HG02642 (cell line): ENCODE measurements at regions not wholly inside any gene's neighbourhood (a gene's known extent, or its start where the extent isn't known, plus 50 kb on each side); places are given as distances from the start of the nearest gene placed in this dataset.
A peak's percentile ranks its signal among the peaks of the same experiment; 100 is the strongest.

ENCODE experiments used
- ATAC-seq: cut with Tn5 transposase; IDR thresholded peaks from one replicate; pipeline ENCODE4 v1.9.1; 2021; ENCODE audit warnings: mild to moderate bottlenecking; ENCODE audit not compliant: unreplicated experiment, poor library complexity

DNA sequence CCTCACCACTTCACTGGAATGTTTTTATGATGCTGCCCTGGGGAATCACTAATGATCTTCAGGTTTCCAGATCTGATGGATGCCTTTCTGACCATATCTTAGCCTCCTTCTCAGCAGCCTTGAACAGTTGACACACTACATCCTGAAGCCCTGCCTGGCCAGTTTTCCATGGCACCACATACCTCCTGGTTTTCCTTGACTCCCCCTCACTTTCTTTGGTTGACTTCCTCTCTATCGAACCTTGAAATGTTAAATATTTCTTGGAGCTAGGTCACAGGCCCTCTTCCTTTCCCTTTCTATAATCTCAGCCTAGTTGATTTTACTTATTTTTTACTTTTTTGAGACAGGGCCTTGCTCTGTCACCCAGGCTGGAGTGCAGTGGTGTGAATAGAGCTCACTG, 108.8 kb upstream of the CDK1 start:
- no peak for ATAC-seq

DNA sequence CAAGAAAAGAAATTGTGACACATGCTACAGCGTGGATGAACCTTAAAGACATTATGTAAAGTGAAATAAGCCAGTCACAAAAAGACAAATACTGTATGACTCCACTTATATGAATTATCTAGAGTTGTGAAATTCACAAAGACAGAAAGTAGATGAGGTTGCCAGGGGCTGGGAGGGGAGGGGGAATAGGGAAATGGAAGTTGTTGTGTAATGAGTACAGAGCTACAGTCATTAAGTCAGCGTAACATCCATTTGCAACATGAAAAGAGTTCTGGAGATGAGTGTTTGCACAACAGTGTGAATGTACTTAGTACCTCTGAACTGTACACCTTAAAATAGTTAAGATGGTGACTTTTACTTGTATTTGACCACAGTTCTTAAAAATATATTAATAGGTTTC, 112.1 kb upstream of the CDK1 start:
- no peak for ATAC-seq

DNA sequence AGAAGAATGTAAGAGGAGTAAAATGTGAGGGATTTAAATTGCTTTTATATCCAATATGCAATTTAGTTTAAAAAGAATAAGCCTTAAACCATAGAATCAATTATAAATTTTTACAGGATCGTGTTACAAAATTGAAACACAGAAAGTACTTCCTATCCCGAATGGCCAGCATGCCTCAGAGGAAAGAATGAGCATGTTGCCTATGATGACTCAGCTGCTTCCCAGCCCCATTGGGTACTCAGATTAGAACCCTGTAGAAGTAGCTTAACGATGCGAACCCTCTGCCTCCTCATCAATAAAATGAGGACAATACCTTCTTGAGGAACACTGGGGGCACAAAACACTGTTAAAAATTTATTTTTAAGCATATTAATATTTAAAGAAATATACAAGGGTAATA, 113.4 kb upstream of the CDK1 start:
- no peak for ATAC-seq

DNA sequence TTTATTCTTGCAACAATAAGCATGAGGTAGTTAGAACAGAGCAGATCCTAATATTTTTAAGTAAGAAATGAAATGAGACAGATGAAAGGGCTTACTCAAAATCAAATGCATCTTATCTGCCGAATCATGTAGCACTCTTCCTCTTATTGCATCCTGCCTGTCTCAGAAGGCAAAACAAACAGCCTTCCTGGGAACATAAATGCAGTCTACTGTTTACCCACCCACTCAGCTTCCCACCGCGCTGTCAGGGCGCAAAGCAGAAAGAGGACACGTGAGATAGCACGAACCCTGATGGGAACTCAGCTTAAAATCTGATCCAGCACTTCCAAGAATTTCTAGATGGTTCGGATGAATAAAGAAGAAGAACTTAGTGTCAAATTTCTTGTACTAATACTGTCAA, 114.4 kb upstream of the CDK1 start:
- no peak for ATAC-seq

DNA sequence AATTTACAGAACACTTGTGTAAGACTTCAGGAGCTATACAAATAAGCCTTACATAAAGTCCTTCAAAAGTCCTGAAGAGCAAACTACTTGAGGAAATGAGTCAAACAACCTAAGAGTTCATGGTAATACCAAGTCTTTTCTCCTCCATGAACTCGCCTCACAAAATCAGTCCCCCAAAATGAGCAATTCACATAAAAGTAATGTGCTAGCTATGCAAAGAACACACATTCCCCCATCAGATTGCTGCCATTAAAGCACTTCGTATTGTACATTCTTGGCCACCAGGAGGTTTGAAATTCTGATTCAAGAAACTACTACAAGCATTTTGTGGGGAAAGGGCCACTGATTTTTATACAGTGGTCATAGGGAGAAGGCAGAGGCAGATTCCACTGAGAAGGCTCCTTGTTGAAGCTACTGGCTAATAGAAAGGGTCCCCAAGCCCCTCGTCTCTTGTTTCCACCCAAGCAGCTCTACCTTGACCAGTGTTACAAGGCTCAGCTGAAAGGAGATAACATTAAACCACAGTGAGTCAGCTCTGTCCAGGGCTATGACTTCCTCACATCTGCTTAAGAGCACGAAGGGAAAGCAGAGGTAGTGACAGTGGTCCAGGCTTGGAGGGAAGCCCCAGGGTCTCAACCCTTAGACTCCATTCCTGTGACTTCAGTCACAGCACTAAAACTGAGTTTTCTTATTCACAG, 115.2 kb upstream of the CDK1 start:
- no peak for ATAC-seq

DNA sequence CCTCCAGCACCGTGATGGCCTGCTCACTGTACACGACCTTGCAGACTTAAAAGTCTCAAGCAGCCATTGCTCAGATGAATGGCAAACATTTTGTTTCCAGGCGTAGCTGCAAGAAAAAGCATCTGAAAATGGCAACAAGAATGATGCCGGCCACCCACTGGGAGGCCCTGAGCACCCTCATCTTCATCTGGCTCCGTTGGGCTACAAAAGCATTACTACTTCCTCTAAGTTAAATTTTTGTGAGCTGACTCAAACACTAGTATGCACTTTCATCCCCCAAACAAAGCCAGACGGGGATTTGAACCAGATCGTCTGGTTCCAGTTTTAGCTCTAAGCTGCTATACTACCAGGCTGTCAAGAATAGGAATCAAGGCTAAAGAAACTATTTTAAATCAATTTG, 116.6 kb upstream of the CDK1 start:
- ATAC-seq = no peak

DNA sequence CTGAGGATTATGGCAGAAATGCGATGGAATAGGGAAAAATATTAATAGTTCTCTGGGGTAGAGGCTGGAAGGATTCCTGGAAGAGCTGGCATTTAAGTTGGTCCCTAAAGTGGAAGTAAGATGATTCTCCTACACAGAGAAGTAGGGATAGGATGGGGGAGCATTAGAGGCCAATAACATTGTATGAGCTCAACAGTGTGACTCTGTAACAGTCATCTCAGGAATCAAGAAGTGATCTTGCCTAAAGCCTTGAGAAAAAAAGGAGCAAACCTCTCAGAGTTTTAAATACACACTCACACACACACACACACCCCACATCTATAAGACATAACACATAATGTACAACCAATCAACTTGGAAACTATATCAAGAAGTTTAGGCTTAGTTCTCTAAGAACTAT, 117.7 kb upstream of the CDK1 start:
- no peak for ATAC-seq

DNA sequence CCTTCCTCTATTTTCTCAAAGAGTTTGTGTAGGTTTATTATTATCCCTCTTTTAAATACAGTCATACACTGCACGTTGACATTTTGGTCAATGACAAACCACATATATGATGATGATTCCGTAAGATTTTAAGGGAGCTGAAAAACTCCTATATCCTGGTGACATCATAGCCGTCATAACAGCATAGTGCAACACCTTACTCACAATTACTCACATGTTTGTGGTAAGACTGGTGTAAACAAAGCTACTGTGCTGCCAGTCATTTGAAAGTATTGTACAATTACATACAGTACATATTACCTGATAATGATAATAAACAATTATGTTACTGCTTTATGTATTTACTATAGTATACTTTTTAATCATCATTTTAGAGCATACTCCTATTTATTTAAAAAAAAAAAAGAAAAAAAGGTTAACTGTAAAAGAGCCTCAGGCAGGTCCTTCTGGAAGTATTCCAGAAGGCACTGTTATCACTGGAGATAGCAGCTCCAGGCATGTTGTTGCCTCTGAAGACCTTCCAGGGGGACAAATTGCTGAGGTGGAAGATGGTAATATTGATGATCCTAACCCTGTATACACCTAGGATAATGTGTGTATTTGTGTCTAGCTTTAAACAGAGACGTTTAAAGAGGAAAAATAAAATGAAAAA, 123.3 kb upstream of the CDK1 start:
- ATAC-seq = no peak

DNA sequence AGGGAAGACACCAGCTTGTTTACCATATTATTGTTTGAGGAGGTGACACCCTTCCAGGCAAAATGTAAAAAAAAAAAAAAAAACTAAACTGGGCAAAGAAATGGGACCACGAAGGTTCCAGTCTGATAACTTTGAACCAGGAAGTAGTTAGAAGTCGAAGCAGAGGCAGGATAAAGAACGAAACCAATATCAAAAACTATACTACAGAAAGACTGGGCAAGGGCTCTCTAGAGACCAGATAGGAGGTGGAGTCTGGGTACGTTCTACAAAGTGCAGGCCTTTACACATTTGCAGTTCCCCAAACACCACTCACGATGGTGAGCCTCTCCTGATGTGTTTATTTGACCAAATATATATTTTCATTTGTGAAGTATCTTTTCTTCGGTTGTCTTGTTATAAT, 125.7 kb upstream of the CDK1 start:
- ATAC-seq = peak; percentile 93

DNA sequence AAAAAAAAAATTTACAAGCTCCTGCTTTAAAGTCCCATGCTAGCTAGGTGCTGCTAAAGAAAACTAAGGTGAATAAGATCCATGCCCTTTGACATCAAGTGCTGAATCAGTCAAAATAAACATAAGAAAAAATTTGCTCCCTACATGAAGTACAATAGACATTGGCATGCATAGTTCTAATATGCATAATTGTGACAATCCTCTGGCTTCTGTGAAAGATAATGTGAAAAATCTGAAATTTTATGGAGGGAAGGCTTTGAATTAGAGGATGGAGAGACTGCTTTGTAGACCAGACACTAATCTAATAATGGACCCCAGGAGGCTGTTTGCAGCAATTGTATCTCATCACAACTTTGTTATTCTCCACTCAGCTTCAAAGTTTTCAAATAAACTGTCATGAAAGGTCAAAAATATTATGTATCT, 127.9 kb upstream of the CDK1 start:
- ATAC-seq = no peak

DNA sequence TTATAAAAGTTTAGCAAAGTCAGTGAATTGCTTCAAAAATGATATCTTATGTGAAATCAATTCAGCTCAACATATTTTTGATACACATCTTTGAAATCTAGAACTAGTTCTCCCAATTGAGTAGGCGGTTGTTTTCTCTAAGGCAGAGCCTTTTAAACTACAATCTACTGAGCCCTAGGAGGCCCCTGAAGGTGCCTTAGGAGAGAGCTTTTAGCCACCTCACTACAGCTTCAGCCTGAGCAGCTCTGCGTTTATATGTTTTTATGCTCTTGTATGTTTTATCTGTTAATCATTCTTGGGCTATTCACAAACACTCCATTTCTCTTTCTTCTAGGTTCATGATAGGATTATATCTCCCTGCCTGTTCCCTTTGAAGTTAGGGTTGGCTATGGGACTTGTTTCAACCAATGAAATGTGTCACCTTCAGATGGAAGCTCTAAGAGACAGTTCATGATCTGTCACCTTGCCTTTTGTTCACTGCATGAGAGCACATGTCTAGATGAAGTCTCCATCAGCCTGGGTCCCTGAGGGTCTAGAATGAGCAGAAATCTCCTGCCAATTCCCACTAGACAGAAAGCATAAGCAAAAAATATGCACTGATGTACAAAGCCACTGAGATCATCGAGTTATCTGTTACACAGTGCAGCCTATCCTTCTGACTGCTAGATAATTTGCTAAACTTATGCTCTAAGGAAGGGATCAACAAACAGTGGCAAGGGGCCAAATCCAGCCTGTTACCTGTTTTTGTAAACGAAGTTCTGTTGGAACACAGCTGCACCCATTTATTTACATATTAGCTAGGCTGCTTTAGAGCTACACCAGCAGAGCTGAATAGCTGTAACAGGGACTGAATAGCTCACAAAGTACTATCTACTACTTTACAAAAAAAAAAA, 128.5 kb upstream of the CDK1 start:
- ATAC-seq = no peak

DNA sequence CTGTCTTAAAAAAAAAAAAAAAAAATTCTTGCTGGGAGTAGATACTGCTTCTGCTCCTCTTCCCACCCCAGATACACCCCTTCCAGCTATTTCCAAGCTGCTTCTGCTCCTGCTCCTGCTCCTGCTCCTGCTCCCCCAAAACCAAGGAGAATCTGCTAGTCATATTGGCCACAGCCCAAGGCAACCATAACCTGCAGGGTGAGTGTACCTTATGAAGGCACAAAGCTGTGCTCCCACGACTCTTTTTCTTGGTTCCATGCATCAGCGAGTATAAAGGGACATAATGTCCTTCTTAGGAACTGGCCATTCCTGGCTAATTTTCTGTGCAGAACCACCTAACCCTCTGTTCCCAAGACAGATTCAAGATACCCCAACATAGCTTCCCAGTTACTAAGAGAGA, 129.5 kb upstream of the CDK1 start:
- ATAC-seq = no peak

DNA sequence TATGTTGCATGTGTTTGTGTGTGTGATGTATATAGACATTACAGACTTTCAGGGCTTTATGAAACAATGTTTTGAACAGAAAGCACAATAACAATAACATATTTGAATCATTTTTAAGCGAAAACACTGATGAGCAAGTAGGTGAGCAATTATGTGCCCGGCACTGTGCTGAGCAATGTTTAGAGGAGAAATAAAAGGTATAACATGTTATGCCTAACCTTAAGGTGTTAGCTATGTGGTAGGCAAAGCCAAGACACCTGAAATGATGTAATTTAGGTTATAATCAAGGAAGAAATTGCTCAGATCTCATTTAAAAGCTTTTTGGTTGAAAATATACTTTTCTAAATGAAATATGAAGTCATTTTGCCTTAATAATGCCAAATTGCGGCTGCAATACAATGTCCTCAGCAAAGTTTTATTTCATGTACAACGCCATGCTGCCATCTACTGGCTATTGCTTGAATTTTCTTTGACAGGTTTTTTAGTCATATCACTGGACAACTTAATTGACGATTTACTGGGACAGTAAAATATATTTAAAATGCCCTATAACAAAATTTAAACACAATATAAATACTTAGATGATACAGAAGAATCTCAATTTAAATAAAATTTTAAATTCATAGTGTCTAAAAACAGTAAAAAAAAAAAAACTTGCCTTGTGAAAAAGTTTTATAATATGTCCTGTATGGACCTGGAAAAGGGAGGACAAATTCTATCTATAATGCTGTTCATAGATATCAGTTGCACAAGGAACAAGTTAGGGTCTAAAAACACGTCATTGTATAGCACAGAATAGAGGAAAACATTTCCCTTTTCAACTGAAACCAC, 131.1 kb upstream of the CDK1 start:
- peak; percentile 55 for ATAC-seq

DNA sequence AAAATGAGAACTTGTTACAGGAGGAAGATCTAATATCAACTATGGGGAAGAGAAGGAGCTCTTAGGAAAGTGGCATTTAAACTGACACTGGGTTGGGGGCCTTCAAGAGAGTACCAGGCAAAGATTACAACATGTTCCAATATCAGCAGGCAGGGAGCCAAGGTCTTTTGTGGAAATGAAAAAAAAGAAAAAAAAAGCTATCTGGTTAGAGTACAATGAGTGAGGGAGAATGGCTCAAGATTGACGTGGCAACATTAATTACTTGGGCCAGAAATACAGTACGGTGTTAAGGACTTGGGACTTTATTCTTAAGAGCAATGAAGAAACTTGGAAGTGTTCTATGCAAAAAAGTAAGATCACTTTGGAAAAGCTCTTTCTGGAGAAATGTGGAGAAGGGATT, 132.3 kb upstream of the CDK1 start:
- ATAC-seq = no peak

DNA sequence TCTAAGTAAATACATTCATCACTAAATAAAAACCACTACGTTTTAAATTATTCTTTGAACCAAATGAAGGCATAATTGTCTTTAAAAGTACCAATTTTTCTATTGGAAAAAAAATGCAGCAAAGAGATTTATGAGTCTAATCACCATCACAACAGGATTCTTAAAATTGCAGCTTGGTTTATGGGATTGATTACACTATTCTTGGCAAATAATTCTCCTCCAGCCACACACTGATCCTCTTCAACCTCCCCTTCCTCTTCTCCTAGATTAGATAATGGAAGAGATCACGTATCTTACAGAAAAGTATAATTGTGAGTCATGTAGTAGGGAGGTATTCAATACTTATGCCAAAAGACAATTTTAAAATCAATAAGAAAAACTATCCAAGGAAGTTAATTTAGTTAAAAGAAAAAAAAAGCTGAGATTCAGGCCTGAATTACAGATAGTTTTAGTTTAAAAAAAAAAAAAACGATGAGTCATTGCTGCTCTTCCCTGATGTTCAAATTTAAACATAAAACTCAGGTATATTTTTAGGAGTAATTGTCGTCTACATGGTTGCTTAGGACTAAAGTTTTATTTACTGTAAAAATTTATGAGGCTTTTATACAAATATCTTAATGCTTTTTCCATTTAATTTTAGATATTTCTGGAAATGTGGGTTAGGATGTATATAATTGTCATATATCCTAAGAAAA, 133.7 kb upstream of the CDK1 start:
- ATAC-seq = no peak

DNA sequence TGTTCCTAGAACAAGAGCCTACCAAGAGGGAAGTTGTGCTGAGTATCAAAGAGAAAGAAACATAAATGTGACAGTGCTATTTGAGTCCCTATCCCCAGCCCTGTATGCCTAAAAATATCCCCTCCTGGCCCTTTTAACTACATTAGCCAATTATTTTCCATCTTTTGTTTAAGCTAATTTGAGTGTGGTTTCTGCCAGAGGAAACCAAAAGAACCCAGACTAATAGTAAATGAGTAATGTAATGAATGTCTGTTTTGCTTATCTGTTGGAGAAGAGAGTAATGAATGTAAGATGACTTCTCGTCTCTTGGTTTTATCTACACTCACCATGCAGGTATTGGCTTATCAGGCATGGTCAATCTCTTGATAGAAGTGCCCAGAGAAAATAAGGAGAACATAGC, 134.4 kb upstream of the CDK1 start:
- ATAC-seq = no peak

DNA sequence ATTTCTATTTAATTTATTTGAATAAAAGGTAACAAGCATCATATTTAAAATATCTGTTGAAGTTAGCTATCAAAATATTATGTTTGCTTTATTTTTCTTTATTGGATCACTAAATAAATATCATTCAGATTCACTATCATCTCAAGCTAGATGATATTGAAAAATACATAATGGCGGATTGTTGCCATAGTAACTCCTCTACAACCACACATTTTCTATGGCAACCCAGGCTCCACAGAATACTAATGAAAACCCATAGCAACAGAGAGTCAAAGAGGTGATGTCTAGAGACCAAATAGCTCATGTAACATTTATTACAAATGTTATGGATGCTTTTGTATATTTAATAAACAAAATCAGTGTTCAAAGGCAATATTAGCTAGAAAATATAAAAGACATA, 148.9 kb upstream of the CDK1 start:
- ATAC-seq = no peak

DNA sequence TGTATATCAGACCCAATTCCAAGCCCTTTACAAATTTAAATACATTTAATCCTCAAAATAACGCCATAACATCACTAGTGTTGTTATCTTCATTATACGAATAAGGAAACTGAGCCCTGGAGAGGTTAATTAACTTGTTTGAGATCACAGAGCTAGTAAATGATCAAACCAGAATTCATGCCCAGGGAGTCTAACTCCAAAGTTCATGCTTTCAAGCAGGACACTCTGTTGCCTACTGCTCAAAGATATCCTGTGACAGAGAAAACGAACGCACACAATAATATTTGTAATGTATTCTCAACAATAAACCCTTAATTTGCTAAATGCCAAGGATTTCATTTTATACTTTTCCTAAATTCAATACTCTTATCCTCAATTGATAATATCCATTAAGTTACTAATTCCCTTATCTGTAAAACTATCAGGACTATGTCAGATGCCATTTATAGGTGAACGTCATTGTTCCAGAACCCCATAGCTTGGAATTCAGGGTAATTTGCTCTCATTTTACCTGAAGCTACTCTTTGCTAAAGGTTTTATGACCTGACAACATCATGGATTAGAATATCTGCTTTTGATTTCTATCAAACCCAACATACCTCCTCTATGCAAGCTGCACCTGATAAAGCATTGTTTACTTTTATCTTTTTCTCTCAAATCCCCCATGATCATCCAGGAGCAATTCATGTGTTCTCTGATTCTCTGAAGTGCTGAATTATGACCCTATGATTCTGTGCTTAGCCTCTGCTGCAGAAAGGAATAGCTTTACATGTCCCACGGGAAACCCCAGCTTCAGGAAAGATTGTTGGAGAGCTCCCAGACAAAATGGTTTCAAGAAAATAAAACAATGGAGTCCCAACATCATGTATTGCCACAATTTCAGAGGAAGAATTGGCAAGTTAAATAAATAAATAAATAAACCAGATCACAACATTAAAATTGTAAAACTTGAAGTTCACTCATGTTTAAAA, 150.2 kb upstream of the CDK1 start:
- ATAC-seq = no peak

DNA sequence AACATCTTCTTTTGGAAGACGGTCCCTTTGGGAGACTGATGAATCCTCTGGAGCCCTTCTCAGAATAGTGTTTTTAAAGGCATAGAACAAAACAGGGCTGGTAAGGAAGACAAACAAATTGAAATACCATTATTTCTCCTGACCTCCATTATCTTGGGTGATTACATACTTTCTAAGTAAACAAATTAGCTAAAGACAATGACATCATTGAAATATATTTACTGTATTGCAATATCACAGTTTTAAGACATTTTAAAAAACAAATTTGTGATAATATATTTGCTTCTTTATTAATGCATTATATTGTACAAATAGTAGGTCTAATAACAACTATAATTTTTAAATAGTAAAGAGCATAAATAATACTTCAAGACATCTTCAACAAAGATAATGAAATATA, 152.2 kb upstream of the CDK1 start:
- ATAC-seq = no peak
